Trophoblast cell (in vitro differentiated cells and primary cell): ENCODE measurements at regions not wholly inside any gene's neighbourhood (a gene's known extent, or its start where the extent isn't known, plus 50 kb on each side); places are given as distances from the start of the nearest gene placed in this dataset.

Source experiments
- DNase-seq, 2 donors: peaks; one replicate each; pipeline ENCODE4 v3.0.0-alpha.2; 2016
- H2AFZ ChIP-seq: 2 replicates; pipeline ENCODE4 v1.6.1; 2013; ENCODE audit warnings: low read length, moderate library complexity, mild to moderate bottlenecking; ENCODE audit not compliant: insufficient read depth, poor library complexity
- H2AK5ac ChIP-seq: 2 replicates; pipeline ENCODE4 v1.6.1; 2013; ENCODE audit warnings: mild to moderate bottlenecking, low read length
- H2BK120ac ChIP-seq: 2 replicates; pipeline ENCODE4 v1.6.1; 2013; ENCODE audit warnings: low read length, mild to moderate bottlenecking, moderate library complexity; ENCODE audit not compliant: insufficient read depth, poor library complexity
- H2BK12ac ChIP-seq: 2 replicates; pipeline ENCODE4 v1.6.1; 2013; ENCODE audit warnings: mild to moderate bottlenecking, low read length, moderate library complexity
- H2BK5ac ChIP-seq: 2 replicates; pipeline ENCODE4 v1.6.1; 2013; ENCODE audit warnings: low read length, low read depth, moderate library complexity, mild to moderate bottlenecking; ENCODE audit not compliant: poor library complexity
- H3K14ac ChIP-seq: 2 replicates; pipeline ENCODE4 v1.6.1; 2013; ENCODE audit warnings: mild to moderate bottlenecking, low read length
- H3K18ac ChIP-seq: 2 replicates; pipeline ENCODE4 v1.6.1; 2013; ENCODE audit warnings: mild to moderate bottlenecking, low read length
- H3K23ac ChIP-seq: 2 replicates; pipeline ENCODE4 v1.6.1; 2013; ENCODE audit warnings: low read length
- H3K27ac ChIP-seq: 2 replicates; pipeline ENCODE4 v1.5.1; 2013; ENCODE audit warnings: low read depth, mild to moderate bottlenecking, inconsistent platforms, low read length, moderate library complexity
- H3K27me3 ChIP-seq: 2 replicates; pipeline ENCODE4 v1.6.1; 2013; ENCODE audit warnings: inconsistent platforms, mild to moderate bottlenecking, low read length, moderate library complexity; ENCODE audit not compliant: insufficient read depth
- H3K36me3 ChIP-seq, 2 experiments: 1 replicate in 1 of 2; 2 replicates in 1 of 2; pipeline ENCODE4 v1.6.1; 2013; ENCODE audit warnings: low read length in 2 of 2, mild to moderate bottlenecking in 2 of 2, moderate library complexity in 1 of 2; ENCODE audit not compliant: insufficient read depth in 2 of 2, control insufficient read depth in 1 of 2
- H3K4ac ChIP-seq: 2 replicates; pipeline ENCODE4 v1.6.1; 2013; ENCODE audit warnings: low read depth, mild to moderate bottlenecking, low read length, moderate library complexity
- H3K4me1 ChIP-seq, 2 experiments: 1 replicate in 1 of 2; 2 replicates in 1 of 2; pipeline ENCODE4 v1.6.1; 2013; ENCODE audit warnings: low read length in 2 of 2, mild to moderate bottlenecking in 2 of 2, moderate library complexity in 1 of 2; ENCODE audit not compliant: insufficient read depth in 2 of 2, control insufficient read depth in 1 of 2
- H3K4me2 ChIP-seq: 2 replicates; pipeline ENCODE4 v1.6.1; 2013; ENCODE audit warnings: inconsistent platforms, mild to moderate bottlenecking, low read length, moderate library complexity
- H3K4me3 ChIP-seq: 2 replicates; pipeline ENCODE4 v1.5.1; 2013; ENCODE audit warnings: mild to moderate bottlenecking, low read depth, low read length, inconsistent platforms
- H3K79me1 ChIP-seq: one replicate; pipeline ENCODE4 v1.6.1; 2013; ENCODE audit warnings: low read length
- H3K79me2 ChIP-seq: 2 replicates; pipeline ENCODE4 v1.6.1; 2013; ENCODE audit warnings: low read length, mild to moderate bottlenecking; ENCODE audit not compliant: control insufficient read depth, insufficient read depth, poor library complexity
- H3K9ac ChIP-seq: 2 replicates; pipeline ENCODE4 v1.6.1; 2013; ENCODE audit warnings: mild to moderate bottlenecking, low read length
- H3K9me3 ChIP-seq: 2 replicates; pipeline ENCODE4 v1.6.1; 2013; ENCODE audit warnings: low read depth, mild to moderate bottlenecking, control low read depth, inconsistent platforms, low read length; ENCODE audit not compliant: insufficient read depth
- H4K12ac ChIP-seq: 2 replicates; pipeline ENCODE4 v1.6.1; 2013; ENCODE audit warnings: low read depth, mild to moderate bottlenecking, low read length, moderate library complexity
- H4K8ac ChIP-seq: 2 replicates; pipeline ENCODE4 v1.6.1; 2013; ENCODE audit warnings: low read depth, mild to moderate bottlenecking, low read length, moderate library complexity
- H4K91ac ChIP-seq: one replicate; pipeline ENCODE4 v1.6.1; 2013; ENCODE audit warnings: low read depth, mild to moderate bottlenecking, low read length, moderate library complexity
- WGBS: extraction: QIAGEN DNeasy Blood & Tissue Kit; methylation state at CpG from one replicate; pipeline ENCODE4 v1.1.7; 2013; ENCODE audit warnings: missing lambda C conversion rate; ENCODE audit not compliant: insufficient read length, insufficient coverage; ENCODE audit errors: extremely low coverage; 5-methylcytosine and 5-hydroxymethylcytosine counted together

DNA sequence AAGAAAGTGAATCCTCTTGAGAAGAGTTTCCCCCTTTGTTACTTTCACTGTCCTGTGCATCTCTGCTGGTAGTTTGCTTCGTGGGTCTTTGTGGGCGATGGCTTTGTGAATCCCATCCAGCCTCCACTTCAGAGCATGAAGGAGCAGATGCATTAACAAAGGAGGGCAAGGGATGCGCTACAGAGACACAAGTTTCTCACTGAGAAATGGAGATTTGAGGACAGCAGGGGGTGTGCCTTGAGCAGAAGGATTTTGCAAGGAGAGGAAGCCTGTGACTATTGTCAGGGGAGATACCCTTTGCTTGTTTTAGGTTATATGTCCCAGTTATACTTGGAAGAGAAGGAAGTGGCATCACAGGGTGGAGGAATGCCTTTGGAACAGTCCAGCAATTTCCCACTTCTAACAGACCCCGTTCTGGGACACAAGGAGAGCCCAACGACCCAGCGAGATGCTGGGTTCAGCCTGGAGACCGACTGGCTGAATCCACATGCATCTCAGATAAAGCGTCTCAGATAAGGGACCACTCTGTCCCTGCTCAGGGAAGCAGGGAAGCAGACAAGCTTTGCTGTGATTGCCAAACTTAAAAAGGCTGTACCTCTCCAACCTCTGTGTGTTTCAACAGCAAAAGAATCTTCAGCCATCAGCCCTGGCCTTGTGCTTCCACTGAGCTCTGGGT, 314.6 kb upstream of the GATB start:
- Histone ChIP-seq H3K18ac (no peak overlapping the region), H3K27ac (no peak overlapping the region), H2BK5ac (no peak overlapping the region), H4K12ac (no peak overlapping the region), H3K9me3 (peaks cover 2% of the 10 kb centered on the region), H2BK120ac (no peak overlapping the region), H3K79me2 (no peaks in the 10 kb centered on the region), H3K9ac (no peak overlapping the region), H3K4me2 (no peak overlapping the region), H2AFZ (no peak overlapping the region), H3K14ac (no peak overlapping the region), H3K27me3 (no peaks in the 10 kb centered on the region), H3K36me3 (no peaks in the 10 kb centered on the region), H3K4me1 (peaks cover 0 to 3% of the 10 kb centered on the region in 2 experiments), H4K8ac (no peak overlapping the region), H3K23ac (no peak overlapping the region), H2BK12ac (no peak overlapping the region), H2AK5ac (no peak overlapping the region), H4K91ac (no peak overlapping the region), H3K79me1 (no peaks in the 10 kb centered on the region), H3K4me3 (no peak overlapping the region), H3K4ac (no peak overlapping the region)
- no CpG with 5 or more reads among the region's 8 CpGs for WGBS
- no peak for DNase-seq

DNA sequence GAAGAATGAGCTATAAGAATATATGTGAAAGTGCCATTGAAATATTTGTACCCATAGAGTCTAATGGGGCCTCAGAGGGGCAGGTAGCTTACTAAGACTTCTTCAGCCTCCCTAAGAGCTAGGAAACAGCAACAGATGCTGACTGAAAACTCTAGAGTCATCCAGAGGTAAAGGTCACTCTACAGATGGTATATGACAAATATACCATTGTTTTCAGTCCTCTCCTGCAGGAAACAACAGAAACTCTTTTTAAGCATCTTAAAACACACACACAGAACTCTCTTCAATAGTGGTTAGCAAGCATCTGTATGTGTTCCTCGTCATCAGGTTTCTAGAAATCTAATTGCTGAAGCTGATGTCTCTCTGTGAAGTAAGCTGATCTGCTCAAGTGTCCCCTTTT, 313.8 kb upstream of the GATB start:
- Histone ChIP-seq H3K14ac (no peak overlapping the region), H3K79me2 (no peaks in the 10 kb centered on the region), H2BK120ac (no peak overlapping the region), H4K8ac (no peak overlapping the region), H3K27ac (no peak overlapping the region), H3K4ac (no peak overlapping the region), H2AK5ac (no peak overlapping the region), H3K23ac (no peak overlapping the region), H2AFZ (no peak overlapping the region), H3K36me3 (no peaks in the 10 kb centered on the region), H3K27me3 (no peaks in the 10 kb centered on the region), H4K91ac (no peak overlapping the region), H3K4me1 (peaks cover 0 to 3% of the 10 kb centered on the region in 2 experiments), H4K12ac (no peak overlapping the region), H3K18ac (no peak overlapping the region), H2BK5ac (no peak overlapping the region), H3K4me2 (no peak overlapping the region), H3K79me1 (no peaks in the 10 kb centered on the region), H2BK12ac (no peak overlapping the region), H3K9me3 (peaks cover 2% of the 10 kb centered on the region), H3K9ac (no peak overlapping the region), H3K4me3 (no peak overlapping the region)
- no CpG with 5 or more reads among the region's 1 CpG for WGBS
- no peak for DNase-seq

DNA sequence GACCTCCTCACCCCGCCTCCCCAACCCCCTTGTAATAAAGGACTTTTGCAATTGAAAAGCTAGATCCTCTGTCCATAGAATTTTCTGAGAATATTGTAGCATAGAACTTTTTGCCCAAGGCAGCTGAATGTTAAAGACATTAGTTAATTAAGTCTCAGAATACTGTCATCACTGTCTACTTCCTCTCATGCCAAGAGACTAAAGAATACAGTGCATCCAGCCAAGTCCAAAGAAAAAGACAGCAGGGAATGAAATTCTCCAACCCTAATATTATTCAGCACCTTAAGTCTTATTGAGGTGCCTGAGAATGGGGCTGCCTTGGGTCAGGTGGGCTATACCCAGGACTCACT, 313.3 kb upstream of the GATB start:
- Histone ChIP-seq H3K4me1 (peaks cover 0 to 3% of the 10 kb centered on the region in 2 experiments), H3K18ac (no peak overlapping the region), H3K27me3 (no peaks in the 10 kb centered on the region), H3K4ac (no peak overlapping the region), H3K27ac (no peak overlapping the region), H2BK5ac (no peak overlapping the region), H3K79me1 (no peaks in the 10 kb centered on the region), H3K36me3 (no peaks in the 10 kb centered on the region), H4K91ac (no peak overlapping the region), H2AK5ac (no peak overlapping the region), H3K79me2 (no peaks in the 10 kb centered on the region), H3K4me3 (no peak overlapping the region), H3K9me3 (peaks cover 2% of the 10 kb centered on the region), H2AFZ (no peak overlapping the region), H4K8ac (no peak overlapping the region), H3K9ac (no peak overlapping the region), H2BK120ac (no peak overlapping the region), H3K14ac (no peak overlapping the region), H4K12ac (no peak overlapping the region), H3K4me2 (no peak overlapping the region), H3K23ac (no peak overlapping the region), H2BK12ac (no peak overlapping the region)
- WGBS = no CpG with 5 or more reads among the region's 1 CpG
- DNase-seq = no peak

DNA sequence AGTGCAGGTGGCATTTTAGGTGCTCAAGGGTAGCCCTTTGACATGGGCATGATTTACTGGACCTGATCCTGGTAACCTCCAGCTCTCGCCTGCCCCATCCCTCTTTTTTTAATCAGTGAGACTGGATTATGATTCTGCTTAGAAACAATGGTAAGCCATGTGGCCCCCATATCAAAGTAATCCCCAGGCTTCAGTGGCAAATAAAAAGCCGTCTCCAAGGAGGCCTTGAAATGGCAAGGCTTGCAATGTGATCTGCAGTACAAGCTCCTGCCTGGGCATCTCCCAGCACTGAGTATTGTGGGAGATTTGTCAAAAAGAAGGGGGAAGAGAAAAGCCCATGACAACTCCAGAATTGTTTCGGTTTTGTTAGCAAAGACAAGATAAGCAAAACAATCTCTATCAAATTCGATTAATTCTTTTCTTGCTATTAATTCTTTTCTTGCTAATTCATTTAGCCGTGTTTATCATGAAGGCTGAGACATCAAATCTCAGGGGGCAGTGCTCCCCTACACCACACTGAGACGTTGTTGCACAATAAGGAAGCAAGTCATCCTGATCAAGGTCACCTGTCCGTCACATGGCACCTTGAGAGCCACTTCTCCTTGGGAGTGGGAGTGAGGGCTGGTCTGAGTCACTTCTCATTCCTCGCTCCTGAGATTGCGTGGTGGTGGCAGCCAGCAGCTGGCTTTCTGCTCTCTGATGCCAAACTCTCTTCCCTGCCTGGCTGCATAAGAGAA, 312.7 kb upstream of the GATB start:
- H4K12ac ChIP-seq = no peak overlapping the region
- H2AK5ac ChIP-seq = no peak overlapping the region
- H3K9ac ChIP-seq = no peak overlapping the region
- no peak overlapping the region for H3K14ac ChIP-seq
- H3K79me1 ChIP-seq = no peaks in the 10 kb centered on the region
- no peak overlapping the region for H4K8ac ChIP-seq
- no peak overlapping the region for H2BK120ac ChIP-seq
- H3K4me1 ChIP-seq = peaks cover 0 to 3% of the 10 kb centered on the region in 2 experiments
- no peak overlapping the region for H4K91ac ChIP-seq
- H3K4me3 ChIP-seq = no peak overlapping the region
- H3K27ac ChIP-seq = no peak overlapping the region
- peaks cover 2% of the 10 kb centered on the region for H3K9me3 ChIP-seq
- H3K4me2 ChIP-seq = no peak overlapping the region
- no peak overlapping the region for H3K18ac ChIP-seq
- H3K36me3 ChIP-seq = no peaks in the 10 kb centered on the region
- no peak overlapping the region for H3K23ac ChIP-seq
- no peak overlapping the region for H2BK5ac ChIP-seq
- no peaks in the 10 kb centered on the region for H3K27me3 ChIP-seq
- H2BK12ac ChIP-seq = no peak overlapping the region
- H2AFZ ChIP-seq = no peak overlapping the region
- H3K4ac ChIP-seq = no peak overlapping the region
- H3K79me2 ChIP-seq = no peaks in the 10 kb centered on the region
- DNase-seq = peak; percentile 28 to 53
- no CpG with 5 or more reads among the region's 9 CpGs for WGBS
